OCI-LY7 (cell line): ENCODE measurements at regions not wholly inside any gene's neighbourhood (a gene's known extent, or its start where the extent isn't known, plus 50 kb on each side); places are given as distances from the start of the nearest gene placed in this dataset.

Source experiments
- BruUV-seq: library from RNA; stranded (reverse); fragments of 400-500 nt; replicated peaks from 2 replicates; lab custom pipeline; 2021; lab: Mats Ljungman, UMichigan
- CTCF ChIA-PET: fragments of 300-600 bp; sonication (Branson Sonifier 250); formaldehyde crosslinking; loops from one replicate; lab custom pipeline; 2022; ENCODE audit warnings: antibody characterized with exemption; ENCODE audit not compliant: unreplicated experiment; lab: Charles Lee
- POLR2A ChIA-PET: fragments of 300-600 bp; sonication (Branson Sonifier 250); formaldehyde crosslinking; loops from one replicate; lab custom pipeline; 2022; ENCODE audit warnings: antibody characterized with exemption; lab: Charles Lee
- DNase-seq: peaks from one replicate; pipeline ENCODE4 v3.0.0-alpha.2; 2015; ENCODE audit warnings: low spot score
- H2AFZ ChIP-seq: fragments of 200-600 bp; sonication (generic), shearing (Covaris generic); 2 replicates; pipeline ENCODE4 v1.6.1; 2014; ENCODE audit warnings: mild to moderate bottlenecking, antibody characterized with exemption, low read length, moderate library complexity
- H3K27ac ChIP-seq: fragments of 200-600 bp; sonication (generic); 2 replicates; pipeline ENCODE4 v1.5.1; 2014; ENCODE audit warnings: mixed run types, low read depth, mild to moderate bottlenecking, moderate library complexity, low read length, inconsistent platforms; ENCODE audit not compliant: poor library complexity, severe bottlenecking
- H3K36me3 ChIP-seq: fragments of 200-600 bp; sonication (generic); 2 replicates; pipeline ENCODE4 v1.6.1; 2014; ENCODE audit warnings: mild to moderate bottlenecking, antibody characterized with exemption, low read length, moderate library complexity, mixed read lengths; ENCODE audit not compliant: insufficient read depth
- H3K4me1 ChIP-seq: fragments of 200-600 bp; sonication (generic); 2 replicates; pipeline ENCODE4 v1.5.1; 2014; ENCODE audit warnings: mild to moderate bottlenecking, low read length; ENCODE audit not compliant: insufficient read depth, poor library complexity, severe bottlenecking
- H3K4me2 ChIP-seq: fragments of 200-600 bp; sonication (generic); 2 replicates; pipeline ENCODE4 v1.6.1; 2014; ENCODE audit warnings: mild to moderate bottlenecking, low read length
- H3K4me3 ChIP-seq: fragments of 200-600 bp; sonication (generic); 2 replicates; pipeline ENCODE4 v1.5.1; 2014; ENCODE audit warnings: mild to moderate bottlenecking, low read depth, low read length; ENCODE audit not compliant: poor library complexity, severe bottlenecking
- H3K79me2 ChIP-seq: fragments of 200-600 bp; sonication (generic); 2 replicates; pipeline ENCODE4 v1.6.1; 2016; ENCODE audit warnings: low read depth, mild to moderate bottlenecking, low read length, moderate library complexity, mixed read lengths; ENCODE audit not compliant: insufficient read depth
- H3K9me2 ChIP-seq: fragments of 200-600 bp; sonication (generic); 2 replicates; pipeline ENCODE4 v1.6.1; 2016; ENCODE audit warnings: mild to moderate bottlenecking, low read length, mixed read lengths; ENCODE audit not compliant: insufficient read depth
- H3K9me3 ChIP-seq: fragments of 200-600 bp; sonication (generic); 2 replicates; pipeline ENCODE4 v1.6.1; 2014; ENCODE audit warnings: mild to moderate bottlenecking, mixed run types, low read length, mixed read lengths
- H4K20me1 ChIP-seq: fragments of 200-600 bp; sonication (generic); 2 replicates; pipeline ENCODE4 v1.6.1; 2014; ENCODE audit warnings: mild to moderate bottlenecking, antibody characterized with exemption, low read length, moderate library complexity, mixed read lengths; ENCODE audit not compliant: insufficient read depth
- CTCF ChIP-seq: fragments of 200-600 bp; sonication (generic); conservative IDR thresholded peaks from 2 replicates; pipeline ENCODE4 v1.5.1; 2014; ENCODE audit warnings: mild to moderate bottlenecking, antibody characterized with exemption, low read length, moderate library complexity, mixed read lengths
- EZH2phosphoT487 ChIP-seq: fragments of 200-600 bp; sonication (generic); IDR thresholded peaks from 2 replicates; pipeline ENCODE4 v1.6.1; 2018; ENCODE audit warnings: low read depth, borderline replicate concordance, mild to moderate bottlenecking, mixed run types, antibody characterized with exemption, low read length, moderate library complexity, mixed read lengths
- intact Hi-C: fragments of 100-400 bp; cut with micrococcal nuclease; formaldehyde crosslinking; loops from one replicate; pipeline ENCODE4 v1.10.0; 2022; ENCODE audit not compliant: unreplicated experiment

DNA sequence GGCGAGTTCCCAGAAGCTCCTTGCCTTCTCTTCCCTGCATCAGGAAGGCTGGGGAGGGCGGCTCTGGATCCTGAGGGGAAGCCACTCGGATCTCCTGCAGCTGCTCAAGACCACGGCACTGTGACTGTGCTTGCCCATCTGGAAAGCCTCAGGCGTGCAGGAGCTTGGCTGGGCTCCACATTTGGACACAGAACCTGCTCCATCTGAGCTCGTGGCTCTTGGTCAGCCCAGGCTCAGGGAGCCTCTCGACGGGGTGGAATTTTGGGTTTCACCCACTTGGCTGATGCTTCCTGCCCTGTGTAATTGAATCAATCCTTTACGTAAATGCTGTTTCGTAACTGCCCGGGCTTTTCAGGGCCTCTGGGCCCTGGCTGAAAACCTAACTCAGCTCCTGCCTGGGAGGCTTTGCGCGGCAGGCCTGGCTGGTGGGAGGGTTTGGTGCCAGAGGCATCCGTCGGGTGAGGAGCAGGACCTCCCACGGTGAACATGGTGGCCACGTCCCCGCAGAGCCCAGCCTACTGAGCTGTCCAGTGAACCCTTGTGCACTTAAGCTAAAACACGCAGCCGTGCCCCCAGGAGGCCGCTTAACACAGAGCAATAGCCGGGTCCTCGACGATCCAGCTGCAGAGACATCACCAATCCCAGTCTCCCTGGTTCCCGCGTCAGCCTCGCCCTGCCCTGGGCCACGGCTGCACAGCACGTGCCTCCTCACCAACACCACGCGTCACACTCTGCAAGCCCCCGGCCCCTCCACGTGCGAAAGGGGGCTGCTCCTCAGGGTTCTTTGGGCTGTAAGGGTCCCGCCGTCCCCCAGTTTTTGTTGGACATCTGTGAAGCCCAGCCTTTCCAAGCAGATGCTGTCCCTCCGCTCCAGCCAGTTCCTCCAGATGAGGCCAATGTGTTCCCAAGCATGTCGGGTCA is 241.0 kb downstream of the DLL1 start:
- no peak for TF ChIP-seq CTCF
- TF ChIP-seq EZH2phosphoT487 = no peak
- Histone ChIP-seq H3K79me2 (no peaks in the 10 kb centered on the region), H3K4me2 (no peak overlapping the region), H3K9me2 (no peaks in the 10 kb centered on the region), H4K20me1 (no peaks in the 10 kb centered on the region), H2AFZ (no peak overlapping the region), H3K4me3 (no peak overlapping the region), H3K9me3 (0 out of 2 replicates have a peak, but pooled peaks cover 5% of the 10 kb centered on the region), H3K36me3 (no peaks in the 10 kb centered on the region), H3K4me1 (no peaks in the 10 kb centered on the region), H3K27ac (no peak overlapping the region)
- ChIA-PET POLR2A (no interaction called here), CTCF (no interaction called here)
- intact Hi-C loops = no loop called here
- no peak for DNase-seq
- BruUV-seq = no TSS peak

GRCh38 chr6:170048615-170049256 is 242.1 kb downstream of the DLL1 start:
- intact Hi-C loops = no loop called here
- no peak overlapping the region for H3K4me3 ChIP-seq
- H3K36me3 ChIP-seq = no peaks in the 10 kb centered on the region
- H3K9me3 ChIP-seq = no peaks in the 10 kb centered on the region
- H3K79me2 ChIP-seq = no peaks in the 10 kb centered on the region
- ChIA-PET POLR2A (no interaction called here), CTCF (no interaction called here)
- no peaks in the 10 kb centered on the region for H4K20me1 ChIP-seq
- no peaks in the 10 kb centered on the region for H3K9me2 ChIP-seq
- no peak overlapping the region for H3K27ac ChIP-seq
- no peak for TF ChIP-seq EZH2phosphoT487
- no peak for TF ChIP-seq CTCF
- no peaks in the 10 kb centered on the region for H3K4me1 ChIP-seq
- no peak overlapping the region for H2AFZ ChIP-seq
- DNase-seq = no peak
- no TSS peak for BruUV-seq
- H3K4me2 ChIP-seq = no peak overlapping the region

GRCh38 chr6:170047823-170048222 is 243.1 kb downstream of the DLL1 start:
- no peaks in the 10 kb centered on the region for H3K4me1 ChIP-seq
- no peak overlapping the region for H2AFZ ChIP-seq
- no peaks in the 10 kb centered on the region for H4K20me1 ChIP-seq
- no peaks in the 10 kb centered on the region for H3K36me3 ChIP-seq
- no peaks in the 10 kb centered on the region for H3K9me3 ChIP-seq
- POLR2A ChIA-PET = no interaction called here
- no peaks in the 10 kb centered on the region for H3K79me2 ChIP-seq
- H3K4me2 ChIP-seq = no peak overlapping the region
- CTCF ChIA-PET = no interaction called here
- no peaks in the 10 kb centered on the region for H3K9me2 ChIP-seq
- H3K27ac ChIP-seq = no peak overlapping the region
- TF ChIP-seq CTCF (no peak), EZH2phosphoT487 (no peak)
- no TSS peak for BruUV-seq
- no peak overlapping the region for H3K4me3 ChIP-seq
- no peak for DNase-seq
- intact Hi-C loops = no loop called here
